Upper lobe of left lung (tissue), 6 donors: ENCODE measurements at regions not wholly inside any gene's neighbourhood (a gene's known extent, or its start where the extent isn't known, plus 50 kb on each side); places are given as distances from the start of the nearest gene placed in this dataset.
A peak's percentile ranks its signal among the peaks of the same experiment; 100 is the strongest.

Source experiments
- ATAC-seq, 2 donors: fragments of 200-7000 bp; cut with Tn5 transposase; one replicate each; pipeline ENCODE4 v1.9.1; 2022; ENCODE audit warnings: mild to moderate bottlenecking in 2 of 2, moderate library complexity in 2 of 2; ENCODE audit not compliant: low FRiP score in 2 of 2
- DNase-seq, 2 donors: peaks; one replicate each; pipeline ENCODE4 v3.0.0-alpha.2; 2019 to 2020
- H3K27ac ChIP-seq, 4 donors: fragments of 200-600 bp; sonication (generic); one replicate each; pipeline ENCODE4 v1.5.1; 2016 to 2019
- H3K27me3 ChIP-seq, 4 donors: fragments of 200-600 bp; sonication (generic); one replicate each; pipeline ENCODE4 v1.5.1; 2017 to 2019
- H3K36me3 ChIP-seq, 4 donors: fragments of 200-600 bp; sonication (generic); one replicate each; pipeline ENCODE4 v1.5.1; 2016 to 2019
- H3K4me1 ChIP-seq, 4 donors: fragments of 200-600 bp; sonication (generic); one replicate each; pipeline ENCODE4 v1.5.1; 2018 to 2019
- H3K4me3 ChIP-seq, 4 donors: fragments of 200-600 bp; sonication (generic); one replicate each; pipeline ENCODE4 v1.5.1; 2017 to 2019; ENCODE audit warnings: mild to moderate bottlenecking in 2 of 4, moderate library complexity in 1 of 4
- H3K9me3 ChIP-seq, 4 donors: fragments of 200-600 bp; sonication (generic); one replicate each; pipeline ENCODE4 v1.5.1; 2018 to 2019
- CTCF ChIP-seq, 6 experiments: fragments of 450-650 bp in 4 of 6; fragments of 200-600 bp in 2 of 6; sonication (generic) in 2 of 6; IDR thresholded peaks; one replicate each; pipeline ENCODE4 v1.5.1; 2016 to 2019; ENCODE audit warnings: antibody characterized with exemption in 6 of 6
- EP300 ChIP-seq, 4 donors: sonication (generic); formaldehyde crosslinking; IDR thresholded peaks; one replicate each; pipeline ENCODE4 v1.5.1; 2017; ENCODE audit warnings: antibody characterized with exemption in 4 of 4, control low read depth in 2 of 4
- POLR2A ChIP-seq, 4 donors: fragments of 450-650 bp; IDR thresholded peaks; one replicate each; pipeline ENCODE4 v1.5.1; 2016 to 2017; ENCODE audit warnings: antibody characterized with exemption in 4 of 4, mild to moderate bottlenecking in 2 of 4
- POLR2AphosphoS5 ChIP-seq, 2 donors: sonication (generic); formaldehyde crosslinking; IDR thresholded peaks; one replicate each; pipeline ENCODE4 v1.5.1; 2017; ENCODE audit warnings: antibody characterized with exemption in 2 of 2
- WGBS, 2 donors: methylation state at CpG; one replicate each; pipeline ENCODE4 v1.1.5; 2017 to 2018; 5-methylcytosine and 5-hydroxymethylcytosine counted together
- donor health status: DM: no; HTN: no; CAD: no; lungs with moderate emphysema.
- donor health status: DM: no; HTN: yes; CAD: no; lungs with severe emphysema.

GRCh38 chr7:24427048-24427447 is 143.1 kb downstream of the NPY start:
- WGBS, 2 donors: 40 to 49% methylated on average over 2 of the region's 2 CpGs
- DNase-seq: no peak

GRCh38 chr7:24428676-24429075 is 144.6 kb upstream of the PALS2 start:
- peaks cover 0 to 11% (median 4%) of the 10 kb centered on the region in 4 donors for H3K9me3 ChIP-seq
- TF ChIP-seq POLR2AphosphoS5 (IDR thresholded peaks at IDR 0.05) (no peak), POLR2A (IDR thresholded peaks at IDR 0.05) (no peak), CTCF (IDR thresholded peaks at IDR 0.05) (no peak), EP300 (IDR thresholded peaks at IDR 0.05) (no peak)
- H3K27me3 ChIP-seq: no peaks in the 10 kb centered on the region
- H3K27ac ChIP-seq: no peak overlapping the region
- WGBS, 2 donors: 29 to 58% methylated on average over 3 of the region's 3 CpGs
- no peak for ATAC-seq
- no peaks in the 10 kb centered on the region for H3K4me1 ChIP-seq
- H3K36me3 ChIP-seq: no peaks in the 10 kb centered on the region
- DNase-seq: no peak
- no peak overlapping the region for H3K4me3 ChIP-seq

More at GRCh38 chr7:24427048-24427447, 143.1 kb downstream of the NPY start:
- peaks cover 0 to 11% (median 4%) of the 10 kb centered on the region in 4 donors for H3K9me3 ChIP-seq
- H3K27me3 ChIP-seq: no peaks in the 10 kb centered on the region
- H3K4me1 ChIP-seq: no peaks in the 10 kb centered on the region
- H3K4me3 ChIP-seq: no peak overlapping the region
- no peak for ATAC-seq
- no peak overlapping the region for H3K27ac ChIP-seq
- TF ChIP-seq POLR2A (IDR thresholded peaks at IDR 0.05) (no peak), EP300 (IDR thresholded peaks at IDR 0.05) (no peak), CTCF (IDR thresholded peaks at IDR 0.05) (no peak), POLR2AphosphoS5 (IDR thresholded peaks at IDR 0.05) (no peak)
- H3K36me3 ChIP-seq: no peaks in the 10 kb centered on the region

- Histone ChIP-seq H3K36me3 (no peaks in the 10 kb centered on the region), H3K27me3 (no peaks in the 10 kb centered on the region), H3K27ac (no peak overlapping the region), H3K4me3 (no peak overlapping the region), H3K4me1 (no peaks in the 10 kb centered on the region), H3K9me3 (no peaks in the 10 kb centered on the region)
- ATAC-seq (no peak), DNase-seq (peak in 1 of 2 donors; percentile 68)
- TF ChIP-seq CTCF (IDR thresholded peaks at IDR 0.05) (no peak), POLR2A (IDR thresholded peaks at IDR 0.05) (no peak), POLR2AphosphoS5 (IDR thresholded peaks at IDR 0.05) (no peak), EP300 (IDR thresholded peaks at IDR 0.05) (no peak)
- 94 to 95% methylated on average over 25 to 30 of the region's 30 CpGs for WGBS, 2 donors
Measured at GRCh38 chr7:24432677-24433076, 140.6 kb upstream of the PALS2 start.

- Histone ChIP-seq H3K4me1 (no peaks in the 10 kb centered on the region), H3K27ac (no peak overlapping the region), H3K36me3 (no peaks in the 10 kb centered on the region), H3K9me3 (no peaks in the 10 kb centered on the region), H3K4me3 (no peak overlapping the region), H3K27me3 (no peaks in the 10 kb centered on the region)
- DNase-seq (no peak), ATAC-seq (no peak)
- no peak for TF ChIP-seq CTCF (IDR thresholded peaks at IDR 0.05)
- no peak for TF ChIP-seq POLR2A (IDR thresholded peaks at IDR 0.05)
- no peak for TF ChIP-seq POLR2AphosphoS5 (IDR thresholded peaks at IDR 0.05)
- no peak for TF ChIP-seq EP300 (IDR thresholded peaks at IDR 0.05)
- 42 to 44% methylated on average over 4 of the region's 4 CpGs for WGBS, 2 donors
Measured at GRCh38 chr7:24434972-24435371, 138.3 kb upstream of the PALS2 start.

GRCh38 chr7:24436131-24436920 is 136.9 kb upstream of the PALS2 start:
- WGBS, 2 donors: 91 to 93% methylated on average over 2 of the region's 2 CpGs
- Histone ChIP-seq H3K4me1 (no peaks in the 10 kb centered on the region), H3K36me3 (no peaks in the 10 kb centered on the region), H3K27ac (no peak overlapping the region), H3K9me3 (no peaks in the 10 kb centered on the region), H3K27me3 (no peaks in the 10 kb centered on the region), H3K4me3 (no peak overlapping the region)
- DNase-seq: no peak
- TF ChIP-seq POLR2A (IDR thresholded peaks at IDR 0.05) (no peak), CTCF (IDR thresholded peaks at IDR 0.05) (no peak), EP300 (IDR thresholded peaks at IDR 0.05) (no peak), POLR2AphosphoS5 (IDR thresholded peaks at IDR 0.05) (no peak)
- no peak for ATAC-seq
